WTC11 (cell line): ENCODE measurements at regions not wholly inside any gene's neighbourhood (a gene's known extent, or its start where the extent isn't known, plus 50 kb on each side); places are given as distances from the start of the nearest gene placed in this dataset.

Source experiments
- ATAC-seq: fragments of 200-7000 bp; cut with Tn5 transposase; 2 replicates; pipeline ENCODE4 v1.10.0; 2021; ENCODE audit warnings: mild to moderate bottlenecking, moderate library complexity
- CTCF ChIA-PET: fragments of 300-600 bp; sonication (Branson Sonifier 250); formaldehyde crosslinking; loops from one replicate; lab custom pipeline; 2021; ENCODE audit warnings: antibody characterized with exemption; lab: Charles Lee
- POLR2A ChIA-PET: fragments of 350-600 bp; sonication (Branson Sonifier 250); formaldehyde crosslinking; loops from one replicate; lab custom pipeline; 2021; ENCODE audit warnings: antibody characterized with exemption; lab: Charles Lee
- DNase-seq: peaks from one replicate; pipeline ENCODE4 v3.0.0; 2021; ENCODE audit warnings: low spot score
- H3K27ac Mint-ChIP-seq: 2 replicates; pipeline ENCODE4 v1.8.0; 2021; ENCODE audit warnings: mixed read lengths
- H3K27me3 Mint-ChIP-seq: 2 replicates; pipeline ENCODE4 v1.8.0; 2021; ENCODE audit warnings: low read depth, mild to moderate bottlenecking, moderate library complexity, mixed read lengths
- H3K36me3 Mint-ChIP-seq: 2 replicates; pipeline ENCODE4 v1.8.0; 2021; ENCODE audit warnings: mixed read lengths
- H3K4me1 Mint-ChIP-seq: 2 replicates; pipeline ENCODE4 v1.8.0; 2022; ENCODE audit warnings: mixed read lengths
- H3K4me3 Mint-ChIP-seq: 2 replicates; pipeline ENCODE4 v1.8.0; 2021; ENCODE audit warnings: mild to moderate bottlenecking, moderate library complexity, mixed read lengths
- H3K9me3 Mint-ChIP-seq: 2 replicates; pipeline ENCODE4 v1.8.0; 2021; ENCODE audit warnings: mixed read lengths
- AR ChIP-seq: fragments of 250-450 bp; sonication (Bioruptor Pico); IDR thresholded peaks from 2 replicates; pipeline ENCODE4 v1.9.0; 2021; ENCODE audit warnings: mild to moderate bottlenecking
- ATF2 ChIP-seq: sonication (generic); formaldehyde crosslinking; IDR thresholded peaks from 2 replicates; pipeline ENCODE4 v1.8.1; 2022; ENCODE audit warnings: low read depth, missing genetic modification reagents, borderline replicate concordance
- CDX4 ChIP-seq: fragments of 250-450 bp; sonication (Bioruptor Pico); IDR thresholded peaks from 2 replicates; pipeline ENCODE4 v1.9.0; 2021; ENCODE audit warnings: moderate library complexity, mild to moderate bottlenecking, inconsistent platforms, borderline replicate concordance
- FOXK1 ChIP-seq: sonication (generic); formaldehyde crosslinking; IDR thresholded peaks from 2 replicates; pipeline ENCODE4 v1.8.0; 2022; ENCODE audit warnings: mild to moderate bottlenecking, moderate library complexity, missing genetic modification reagents
- FOXP4 ChIP-seq: sonication (generic); formaldehyde crosslinking; IDR thresholded peaks from 2 replicates; pipeline ENCODE4 v1.8.0; 2022; ENCODE audit warnings: mild to moderate bottlenecking, missing genetic modification reagents
- GTF2I ChIP-seq: fragments of 250-450 bp; sonication (Bioruptor Pico); conservative IDR thresholded peaks from 2 replicates; pipeline ENCODE4 v1.4.0; 2021; ENCODE audit warnings: mild to moderate bottlenecking
- HMGXB4 ChIP-seq: sonication (generic); formaldehyde crosslinking; IDR thresholded peaks from 2 replicates; pipeline ENCODE4 v1.8.1; 2023; ENCODE audit warnings: mild to moderate bottlenecking, moderate library complexity, missing genetic modification reagents
- OVOL2 ChIP-seq: fragments of 250-450 bp; sonication (Bioruptor Pico); IDR thresholded peaks from 2 replicates; pipeline ENCODE4 v1.9.0; 2021; ENCODE audit warnings: mild to moderate bottlenecking, borderline replicate concordance
- PRDM15 ChIP-seq: sonication (generic); formaldehyde crosslinking; IDR thresholded peaks from 2 replicates; pipeline ENCODE4 v1.8.0; 2022; ENCODE audit warnings: missing genetic modification reagents
- PREB ChIP-seq: sonication (generic); formaldehyde crosslinking; IDR thresholded peaks from 2 replicates; pipeline ENCODE4 v1.8.1; 2022; ENCODE audit warnings: mild to moderate bottlenecking, missing genetic modification reagents, moderate library complexity, borderline replicate concordance
- RORB ChIP-seq: fragments of 250-450 bp; sonication (Bioruptor Pico); IDR thresholded peaks from 2 replicates; pipeline ENCODE4 v1.9.0; 2021; ENCODE audit warnings: mild to moderate bottlenecking
- TEAD4 ChIP-seq: sonication (generic); formaldehyde crosslinking; IDR thresholded peaks from 2 replicates; pipeline ENCODE4 v1.8.0; 2022; ENCODE audit warnings: mild to moderate bottlenecking, missing genetic modification reagents
- TP53 ChIP-seq: sonication (generic); formaldehyde crosslinking; IDR thresholded peaks from 2 replicates; pipeline ENCODE4 v1.8.1; 2023; ENCODE audit warnings: mild to moderate bottlenecking, missing genetic modification reagents
- ZNF281 ChIP-seq: sonication (generic); formaldehyde crosslinking; IDR thresholded peaks from 2 replicates; pipeline ENCODE4 v1.8.0; 2023; ENCODE audit warnings: mild to moderate bottlenecking, missing genetic modification reagents
- ZSCAN18 ChIP-seq: fragments of 250-450 bp; sonication (Bioruptor Pico); IDR thresholded peaks from 2 replicates; pipeline ENCODE4 v2.1.2; 2022; ENCODE audit warnings: mild to moderate bottlenecking, moderate library complexity

GRCh38 chr7:41590986-41591385, 111.9 kb downstream of the INHBA start (continued):
- TF ChIP-seq ZNF281 (CRISPR knock-in tag) (no peak), TP53 (CRISPR knock-in tag) (no peak), PRDM15 (CRISPR knock-in tag) (no peak), GTF2I (CRISPR knock-in tag) (no peak), FOXK1 (CRISPR knock-in tag) (no peak)

- Mint-ChIP-seq H3K9me3 (peaks cover 16% of the 10 kb centered on the region), H3K36me3 (peaks cover 17% of the 10 kb centered on the region), H3K27ac (no peak overlapping the region), H3K4me1 (peaks cover 16% of the 10 kb centered on the region), H3K4me3 (no peak overlapping the region), H3K27me3 (no peaks in the 10 kb centered on the region)
- DNase-seq (no peak), ATAC-seq (no peak)
- POLR2A ChIA-PET, result no interaction called here
- CTCF ChIA-PET, result interaction anchor here (1.2 kb wide), 1 partner anchor 11 kb away, joined by 3 read pairs; no protein-coding TSS in a partner anchor
- no peak for TF ChIP-seq TEAD4 (CRISPR knock-in tag)
- no peak for TF ChIP-seq PREB
- TF ChIP-seq AR (CRISPR knock-in tag), result no peak
- TF ChIP-seq CDX4, result no peak
- TF ChIP-seq RORB, result no peak
- TF ChIP-seq ATF2 (CRISPR knock-in tag), result no peak
- TF ChIP-seq ZSCAN18 (CRISPR knock-in tag), result no peak
- TF ChIP-seq OVOL2 (CRISPR knock-in tag), result no peak
- TF ChIP-seq FOXP4 (CRISPR knock-in tag), result no peak
- no peak for TF ChIP-seq HMGXB4
These were observed 114.5 kb downstream of the INHBA start for GRCh38 chr7:41588341-41588740.
